HPDE6-E6E7 (cell line): ENCODE measurements at regions not wholly inside any gene's neighbourhood (a gene's known extent, or its start where the extent isn't known, plus 50 kb on each side); places are given as distances from the start of the nearest gene placed in this dataset.

Experiments used
- DNase-seq: peaks from one replicate; pipeline ENCODE4 v3.0.0; 2011; ENCODE audit warnings: missing footprints; ENCODE audit errors: extremely low spot score

- DNase-seq: no peak
Measured at GRCh38 chr3:80060664-80061063, 292.9 kb upstream of the ROBO1 start.

DNA sequence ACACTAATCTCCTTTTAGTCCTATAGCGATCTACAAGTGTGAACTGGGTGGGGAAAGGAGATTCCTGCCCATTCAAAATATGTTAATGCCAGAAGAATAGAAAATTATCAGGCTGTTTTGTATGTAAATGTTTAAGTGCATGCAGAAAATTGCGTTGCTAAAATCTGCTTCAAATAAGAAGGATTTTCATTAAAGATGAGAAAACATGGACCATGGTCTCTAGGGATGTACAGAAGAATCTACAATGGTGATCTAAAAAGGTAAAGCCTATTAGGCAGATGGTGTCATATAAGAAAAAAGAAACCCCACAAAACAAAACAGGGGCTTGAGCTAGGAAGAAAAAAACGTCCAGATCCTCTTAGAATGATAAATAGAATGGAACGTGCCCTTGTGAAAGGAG lies 287.5 kb upstream of the ROBO1 start:
- no peak for DNase-seq

- DNase-seq: no peak
Measured at GRCh38 chr3:80052271-80052670, 284.5 kb upstream of the ROBO1 start.

DNA sequence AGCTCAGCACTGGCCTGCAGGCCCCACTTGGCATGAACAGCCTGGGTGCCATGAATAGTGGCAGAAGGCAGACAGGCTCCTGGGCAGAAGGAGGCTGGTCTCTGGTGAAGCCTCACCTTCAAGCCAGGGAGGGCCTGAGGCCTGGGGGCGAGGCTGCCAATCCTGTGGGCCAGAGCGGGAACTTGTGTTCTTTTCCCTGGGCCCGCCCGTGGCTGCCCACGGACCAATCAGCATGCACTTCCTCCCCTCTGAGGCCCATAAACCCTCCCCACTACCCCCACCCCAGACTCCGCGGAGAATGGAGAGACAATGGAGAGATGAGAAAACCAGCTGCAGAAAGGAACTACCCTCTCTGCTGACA lies 283.8 kb upstream of the ROBO1 start:
- DNase-seq: no peak

DNA sequence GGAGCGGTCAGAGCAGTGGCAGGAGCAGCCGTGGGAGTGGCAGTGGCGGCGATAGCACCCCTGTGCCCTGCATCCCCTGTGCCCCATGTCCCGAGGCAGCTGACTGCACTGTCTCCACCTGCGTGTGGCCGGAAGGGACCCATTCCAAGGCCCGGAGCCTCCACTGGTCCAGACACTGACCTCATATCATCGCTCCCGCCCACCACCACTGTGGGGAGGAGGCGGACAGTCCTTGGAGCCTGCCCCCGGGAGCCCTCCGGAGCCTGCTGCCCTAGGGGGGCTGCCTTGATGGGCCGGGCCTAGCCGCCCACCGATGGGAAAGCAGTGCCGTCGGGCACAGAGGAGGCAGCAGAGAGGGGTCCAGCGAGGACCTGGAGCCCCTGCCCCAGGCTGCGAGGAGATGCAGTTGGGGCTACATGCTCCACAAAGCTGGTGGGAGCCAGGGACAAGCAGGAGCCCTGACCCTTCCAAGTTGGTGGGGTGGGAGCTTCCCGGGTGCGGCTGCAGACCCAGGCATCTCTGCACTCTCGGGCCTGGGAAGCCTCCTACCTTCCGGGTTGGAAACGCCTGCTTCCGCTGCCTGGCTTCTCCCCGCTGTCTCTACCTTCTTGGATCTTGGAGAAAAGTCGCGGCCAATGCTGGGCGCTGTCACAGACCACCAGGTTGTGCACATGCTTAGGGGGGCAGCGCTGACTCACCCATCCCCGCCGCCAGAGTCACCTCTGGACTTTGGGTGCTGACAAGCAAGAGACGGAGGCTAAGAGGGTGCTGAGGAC lies 283.2 kb upstream of the ROBO1 start:
- no peak for DNase-seq

DNA sequence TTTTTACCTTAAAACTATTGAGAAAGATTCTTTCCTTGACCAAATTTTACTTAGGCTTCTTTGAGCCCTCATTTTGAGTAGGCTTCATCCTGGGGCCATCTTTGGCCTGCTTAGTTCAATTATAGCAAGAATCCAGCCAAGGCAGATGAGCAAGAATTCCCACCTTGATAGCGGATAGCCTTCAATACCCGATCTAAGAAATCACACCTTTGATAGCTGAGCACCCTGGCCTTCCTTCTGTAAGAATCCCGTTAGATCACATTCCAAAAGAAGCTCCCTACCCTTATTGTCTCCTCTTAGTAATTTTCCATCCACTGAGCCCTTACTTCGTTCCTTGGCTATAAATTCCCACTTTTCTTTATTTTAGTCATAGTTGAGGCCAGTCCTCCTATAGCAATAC lies 275.4 kb upstream of the ROBO1 start:
- DNase-seq: no peak

- DNase-seq: no peak
Measured at GRCh38 chr3:80040067-80040466, 272.3 kb upstream of the ROBO1 start.

- no peak for DNase-seq
Measured at GRCh38 chr3:80036176-80036575, 268.4 kb upstream of the ROBO1 start.

- DNase-seq: no peak
Measured at GRCh38 chr3:80035021-80035420, 267.2 kb upstream of the ROBO1 start.

DNA sequence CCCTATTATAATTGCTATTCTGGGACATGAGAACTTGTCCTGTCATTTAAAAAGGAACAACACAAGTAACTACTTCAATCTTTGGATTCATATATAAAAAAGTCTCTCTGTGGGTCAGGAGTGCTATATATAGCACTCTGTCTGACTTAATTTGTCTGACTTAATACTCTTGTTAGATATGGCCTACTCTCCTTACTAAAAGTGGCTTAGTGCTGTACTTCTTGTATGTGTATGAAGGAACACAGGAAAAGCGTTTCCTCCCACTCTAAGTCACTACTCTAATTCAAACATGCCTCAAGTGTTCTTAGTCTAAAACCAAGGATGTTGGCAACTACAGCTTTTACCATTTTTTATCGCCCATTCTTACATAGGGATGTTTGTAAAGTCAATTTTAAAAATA lies 255.2 kb upstream of the ROBO1 start:
- DNase-seq: no peak

DNA sequence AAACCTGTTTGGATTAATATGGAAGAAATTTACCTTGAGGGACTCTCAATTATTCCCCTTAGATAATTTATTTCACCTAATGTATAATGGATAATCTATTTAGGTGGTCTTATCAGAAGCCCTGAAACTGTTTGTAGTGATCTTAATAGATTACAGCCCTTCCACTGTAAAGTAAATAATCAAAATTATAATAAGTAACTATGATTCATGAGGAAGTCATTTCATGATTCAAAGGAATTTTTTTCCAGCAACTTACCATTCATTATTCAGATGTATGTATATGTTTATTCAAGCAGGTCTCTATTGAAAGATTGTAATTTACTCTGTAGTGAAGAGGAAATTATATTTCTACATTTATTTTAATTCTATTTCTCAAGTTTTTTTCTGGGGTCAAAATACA lies 250.6 kb upstream of the ROBO1 start:
- no peak for DNase-seq

DNA sequence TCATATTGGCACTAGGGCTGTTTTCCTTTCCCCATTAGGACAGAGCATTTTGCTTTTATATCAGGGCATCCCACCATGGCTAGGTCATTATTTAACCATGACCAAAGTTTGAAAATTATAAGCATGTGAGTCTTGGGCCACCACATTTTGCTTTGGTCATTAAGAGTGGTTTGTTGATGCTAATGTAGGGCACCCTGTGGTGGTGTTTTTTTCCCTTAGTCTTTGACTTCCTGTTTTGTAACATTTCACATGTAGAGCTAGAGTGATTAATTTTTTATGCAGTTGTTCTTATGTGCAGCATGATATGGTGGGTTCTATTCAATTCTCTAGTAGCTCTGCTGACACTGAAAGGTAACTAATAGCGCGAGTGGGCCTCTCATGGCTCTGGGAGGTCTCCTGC lies 249.6 kb upstream of the ROBO1 start:
- DNase-seq: no peak

GRCh38 chr3:80014576-80014975 lies 246.8 kb upstream of the ROBO1 start:
- no peak for DNase-seq

- DNase-seq: no peak
Measured at GRCh38 chr3:80010021-80010571, 242.3 kb upstream of the ROBO1 start.

- no peak for DNase-seq
Measured at GRCh38 chr3:80007522-80007921, 239.7 kb upstream of the ROBO1 start.

- DNase-seq: no peak
Measured at GRCh38 chr3:80006315-80006714, 238.5 kb upstream of the ROBO1 start.

- DNase-seq: no peak
Measured at GRCh38 chr3:80000022-80000421, 232.2 kb upstream of the ROBO1 start.

DNA sequence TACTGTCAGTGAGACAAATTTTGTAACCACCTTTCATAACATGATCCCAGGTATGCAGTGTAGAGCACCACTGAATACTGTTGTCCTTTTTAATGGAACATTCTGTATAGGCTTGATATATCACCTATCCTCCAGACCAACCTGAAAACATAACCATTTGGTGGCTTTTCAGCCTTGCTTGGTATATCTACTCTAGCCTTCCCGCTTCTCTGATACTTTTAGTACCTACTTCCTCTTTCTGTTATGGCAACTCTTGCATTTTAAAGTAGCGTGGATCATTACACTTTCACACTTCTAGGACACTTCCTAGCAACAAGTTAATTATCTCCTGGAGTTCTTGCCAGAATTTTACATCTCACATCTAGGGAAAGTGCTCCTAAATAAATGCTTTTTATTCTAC lies 226.6 kb upstream of the ROBO1 start:
- DNase-seq: no peak

GRCh38 chr3:79986338-79986737 lies 218.5 kb upstream of the ROBO1 start:
- no peak for DNase-seq

- no peak for DNase-seq
Measured at GRCh38 chr3:79985816-79986215, 218.0 kb upstream of the ROBO1 start.

GRCh38 chr3:79983118-79983517 lies 215.3 kb upstream of the ROBO1 start:
- DNase-seq: no peak

GRCh38 chr3:79979990-79980389 lies 212.2 kb upstream of the ROBO1 start:
- DNase-seq: no peak

GRCh38 chr3:79976466-79976865 lies 208.7 kb upstream of the ROBO1 start:
- DNase-seq: no peak
